ENCODE measurements at regions not wholly inside any gene's neighbourhood (a gene's known extent, or its start where the extent isn't known, plus 50 kb on each side); places are given as distances from the start of the nearest gene placed in this dataset.

GRCh38 chr12:126700096-126700495 is 1566.9 kb upstream of the TMEM132C start:
- Histone ChIP-seq H3K36me3 (ENCODE audit: insufficient read depth, low read length) (no peaks in the 10 kb centered on the region), H2AFZ (ENCODE audit: low read depth, low read length) (no peak overlapping the region), H4K20me1 (ENCODE audit: insufficient read depth) (no peaks in the 10 kb centered on the region), H3K9ac (ENCODE audit: low read length) (no peak overlapping the region), H3K79me2 (replicated peaks; ENCODE audit: insufficient read depth, low read length) (no peaks in the 10 kb centered on the region), H3F3A (ENCODE audit: insufficient read depth, low read length, poor library complexity, severe bottlenecking) (no peaks in the 10 kb centered on the region), H3K9me3 (ENCODE audit: low read length) (no peaks in the 10 kb centered on the region), H3K27me3 (ENCODE audit: insufficient read depth, low read depth, low read length) (no peaks in the 10 kb centered on the region), H3K4me2 (ENCODE audit: low read length) (no peak overlapping the region), H3K27ac (ENCODE audit: low read length) (no peak overlapping the region), H3K4me3 (ENCODE audit: low read length) (no peak overlapping the region), H3K9me2 (ENCODE audit: insufficient read depth, low read length) (no peaks in the 10 kb centered on the region)
- TF ChIP-seq EP300 (conservative IDR thresholded peaks at IDR 0.05; ENCODE audit: poor library complexity, severe bottlenecking) (no peak), EZH2 (IDR thresholded peaks at IDR 0.05; ENCODE audit: borderline replicate concordance, insufficient read depth, low read length, poor library complexity, severe bottlenecking) (no peak), POLR2AphosphoS5 (IDR thresholded peaks at IDR 0.05) (no peak), MXI1 (conservative IDR thresholded peaks at IDR 0.05; ENCODE audit: poor library complexity, severe bottlenecking) (no peak), RAD21 (conservative IDR thresholded peaks at IDR 0.05) (no peak), TAF1 (IDR thresholded peaks at IDR 0.05; ENCODE audit: low read depth) (no peak), REST (IDR thresholded peaks at IDR 0.05; ENCODE audit: borderline replicate concordance) (no peak), SMC3 (conservative IDR thresholded peaks at IDR 0.05; ENCODE audit: poor library complexity) (no peak)
- TF ChIP-seq, protein P1, sequence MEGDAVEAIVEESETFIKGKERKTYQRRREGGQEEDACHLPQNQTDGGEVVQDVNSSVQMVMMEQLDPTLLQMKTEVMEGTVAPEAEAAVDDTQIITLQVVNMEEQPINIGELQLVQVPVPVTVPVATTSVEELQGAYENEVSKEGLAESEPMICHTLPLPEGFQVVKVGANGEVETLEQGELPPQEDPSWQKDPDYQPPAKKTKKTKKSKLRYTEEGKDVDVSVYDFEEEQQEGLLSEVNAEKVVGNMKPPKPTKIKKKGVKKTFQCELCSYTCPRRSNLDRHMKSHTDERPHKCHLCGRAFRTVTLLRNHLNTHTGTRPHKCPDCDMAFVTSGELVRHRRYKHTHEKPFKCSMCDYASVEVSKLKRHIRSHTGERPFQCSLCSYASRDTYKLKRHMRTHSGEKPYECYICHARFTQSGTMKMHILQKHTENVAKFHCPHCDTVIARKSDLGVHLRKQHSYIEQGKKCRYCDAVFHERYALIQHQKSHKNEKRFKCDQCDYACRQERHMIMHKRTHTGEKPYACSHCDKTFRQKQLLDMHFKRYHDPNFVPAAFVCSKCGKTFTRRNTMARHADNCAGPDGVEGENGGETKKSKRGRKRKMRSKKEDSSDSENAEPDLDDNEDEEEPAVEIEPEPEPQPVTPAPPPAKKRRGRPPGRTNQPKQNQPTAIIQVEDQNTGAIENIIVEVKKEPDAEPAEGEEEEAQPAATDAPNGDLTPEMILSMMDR (IDR thresholded peaks at IDR 0.05; ENCODE audit: poor library complexity, severe bottlenecking), result no peak

DNA sequence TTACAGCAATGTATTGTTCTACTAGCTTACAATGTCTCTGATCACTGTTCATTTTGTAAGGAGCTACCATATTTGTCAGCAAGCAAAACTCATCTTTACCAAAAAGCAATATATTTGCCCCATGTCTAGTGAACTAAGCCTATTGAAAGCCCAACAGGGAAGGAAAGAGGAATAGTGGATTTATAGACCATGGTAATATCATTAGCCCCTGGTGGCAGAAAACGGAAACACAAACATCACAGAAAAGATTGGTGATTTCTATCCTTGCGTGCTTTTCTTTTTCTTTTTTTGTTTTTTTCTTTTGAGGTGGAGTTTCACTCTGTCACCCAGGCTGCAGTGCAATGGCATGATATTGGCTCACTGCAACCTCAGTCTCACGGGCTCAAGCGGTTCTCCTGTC is 1562.4 kb upstream of the TMEM132C start:
- H3K9me3 ChIP-seq (ENCODE audit: low read length), result no peaks in the 10 kb centered on the region
- H3K9ac ChIP-seq (ENCODE audit: low read length), result no peak overlapping the region
- no peaks in the 10 kb centered on the region for H3K79me2 ChIP-seq (replicated peaks; ENCODE audit: insufficient read depth, low read length)
- no peak overlapping the region for H3K4me3 ChIP-seq (ENCODE audit: low read length)
- H3K36me3 ChIP-seq (ENCODE audit: insufficient read depth, low read length), result no peaks in the 10 kb centered on the region
- H3K27ac ChIP-seq (ENCODE audit: low read length), result no peak overlapping the region
- H3K9me2 ChIP-seq (ENCODE audit: insufficient read depth, low read length), result no peaks in the 10 kb centered on the region
- H3F3A ChIP-seq (ENCODE audit: insufficient read depth, low read length, poor library complexity, severe bottlenecking), result no peaks in the 10 kb centered on the region
- TF ChIP-seq EZH2 (IDR thresholded peaks at IDR 0.05; ENCODE audit: borderline replicate concordance, insufficient read depth, low read length, poor library complexity, severe bottlenecking), result no peak
- TF ChIP-seq REST (IDR thresholded peaks at IDR 0.05; ENCODE audit: borderline replicate concordance), result no peak
- no peak for TF ChIP-seq TAF1 (IDR thresholded peaks at IDR 0.05; ENCODE audit: low read depth)
- no peak for TF ChIP-seq POLR2AphosphoS5 (IDR thresholded peaks at IDR 0.05)
- no peak for TF ChIP-seq EP300 (conservative IDR thresholded peaks at IDR 0.05; ENCODE audit: poor library complexity, severe bottlenecking)
- TF ChIP-seq, protein P1 (IDR thresholded peaks at IDR 0.05; ENCODE audit: poor library complexity, severe bottlenecking), result no peak
- TF ChIP-seq SMC3 (conservative IDR thresholded peaks at IDR 0.05; ENCODE audit: poor library complexity), result no peak
- TF ChIP-seq RAD21 (conservative IDR thresholded peaks at IDR 0.05), result no peak
- no peak for TF ChIP-seq MXI1 (conservative IDR thresholded peaks at IDR 0.05; ENCODE audit: poor library complexity, severe bottlenecking)
- no peak overlapping the region for H3K4me2 ChIP-seq (ENCODE audit: low read length)
- H4K20me1 ChIP-seq (ENCODE audit: insufficient read depth), result no peaks in the 10 kb centered on the region
- no peaks in the 10 kb centered on the region for H3K27me3 ChIP-seq (ENCODE audit: insufficient read depth, low read depth, low read length)
- H2AFZ ChIP-seq (ENCODE audit: low read depth, low read length), result no peak overlapping the region
